HK-2 (cell line): ENCODE measurements at regions not wholly inside any gene's neighbourhood (a gene's known extent, or its start where the extent isn't known, plus 50 kb on each side); places are given as distances from the start of the nearest gene placed in this dataset.
"Not testable (repeated sequence)": the region's sequence is repeated elsewhere in the genome, so short reads cannot be mapped to it uniquely, and the experiment has no call there.

Experiments
- DNase-seq: peaks from one replicate; pipeline ENCODE4 v3.0.0-alpha.2; 2018; ENCODE audit not compliant: unreplicated experiment

- DNase-seq, result no peak
Observed at GRCh38 chr12:131457331-131458047, 253.4 kb upstream of the SFSWAP start.

- DNase-seq, result no peak
Observed at GRCh38 chr12:131458048-131458374, 252.9 kb upstream of the SFSWAP start.

GRCh38 chr12:131458931-131459772, 251.7 kb upstream of the SFSWAP start:
- DNase-seq, result no peak

GRCh38 chr12:131459773-131460365, 251.0 kb upstream of the SFSWAP start:
- no peak for DNase-seq

- DNase-seq, result no peak
Observed at GRCh38 chr12:131460520-131460919, 250.4 kb upstream of the SFSWAP start.

GRCh38 chr12:131461096-131461495, 249.8 kb upstream of the SFSWAP start:
- no peak for DNase-seq

- no peak for DNase-seq
Observed at GRCh38 chr12:131463174-131463573, 247.7 kb upstream of the SFSWAP start.

GRCh38 chr12:131464081-131464480, 246.8 kb upstream of the SFSWAP start:
- no peak for DNase-seq

- DNase-seq, result no peak
Observed at GRCh38 chr12:131466306-131466705, 244.6 kb upstream of the SFSWAP start.

- no peak for DNase-seq
Observed at GRCh38 chr12:131466932-131467331, 244.0 kb upstream of the SFSWAP start.

- no peak for DNase-seq
Observed at GRCh38 chr12:131468206-131468605, 242.7 kb upstream of the SFSWAP start.

GRCh38 chr12:131469945-131470344, 240.9 kb upstream of the SFSWAP start:
- DNase-seq, result not testable (repeated sequence)

- DNase-seq, result no peak
Observed at GRCh38 chr12:131471271-131471905, 239.5 kb upstream of the SFSWAP start.

GRCh38 chr12:131471946-131472732, 238.8 kb upstream of the SFSWAP start:
- DNase-seq, result no peak

- DNase-seq, result no peak
Observed at GRCh38 chr12:131473261-131473660, 237.6 kb upstream of the SFSWAP start.

- no peak for DNase-seq
Observed at GRCh38 chr12:131473741-131474709, 236.9 kb upstream of the SFSWAP start.

GRCh38 chr12:131475012-131475411, 235.9 kb upstream of the SFSWAP start:
- not testable (repeated sequence) for DNase-seq

GRCh38 chr12:131477613-131478012, 233.3 kb upstream of the SFSWAP start:
- DNase-seq, result no peak

GRCh38 chr12:131478468-131478867, 232.4 kb upstream of the SFSWAP start:
- no peak for DNase-seq

- no peak for DNase-seq
Observed at GRCh38 chr12:131482199-131482598, 228.7 kb upstream of the SFSWAP start.
